ENCODE measurements at regions not wholly inside any gene's neighbourhood (a gene's known extent, or its start where the extent isn't known, plus 50 kb on each side); places are given as distances from the start of the nearest gene placed in this dataset.

- TF ChIP-seq CTCF (conservative IDR thresholded peaks at IDR 0.05; ENCODE audit: low read length) (no peak), EZH2phosphoT487 (IDR thresholded peaks at IDR 0.05; ENCODE audit: borderline replicate concordance, low read depth, low read length) (no peak)
These were observed 154.3 kb upstream of the ZFHX3 start for GRCh38 chr16:73202161-73202729.

Data from OCI-LY7 (cell line).